ENCODE measurements at regions not wholly inside any gene's neighbourhood (a gene's known extent, or its start where the extent isn't known, plus 50 kb on each side); places are given as distances from the start of the nearest gene placed in this dataset.
A peak's percentile ranks its signal among the peaks of the same experiment; 100 is the strongest.

DNA sequence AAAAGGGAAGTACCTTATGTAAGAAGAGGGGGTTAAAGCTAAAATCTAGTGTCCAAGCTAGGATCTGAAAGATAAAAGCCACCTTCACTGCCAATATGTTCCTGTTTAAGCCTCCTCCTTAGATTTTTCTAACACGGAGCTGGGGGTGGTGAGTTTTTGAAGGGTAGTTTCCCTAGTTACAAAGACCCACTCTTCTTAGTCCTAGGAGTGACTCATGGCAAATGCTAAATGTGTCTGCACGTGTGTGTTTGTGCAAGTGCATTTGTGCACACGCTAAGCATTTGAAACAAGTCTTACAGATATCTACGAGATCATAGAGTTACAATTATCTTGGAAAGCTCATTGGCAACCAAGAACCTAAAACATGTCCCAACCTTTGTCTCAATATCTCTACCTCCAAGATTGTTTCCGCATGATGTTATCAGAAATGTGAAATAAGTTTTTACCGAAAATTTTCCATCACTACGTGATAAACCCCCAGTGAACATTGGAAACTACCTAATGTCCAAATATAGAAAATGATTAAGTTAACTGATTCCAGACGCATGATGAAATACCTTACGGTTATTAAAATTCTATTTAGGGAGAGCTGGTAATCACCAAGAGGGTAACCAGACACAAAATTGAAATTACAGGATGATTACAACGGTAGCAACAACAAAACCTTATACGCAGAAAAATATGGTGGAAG, 78.0 kb upstream of the HRH2 start:
- DNase-seq (ENCODE audit: low read depth), result no peak
- TF ChIP-seq, protein P1, sequence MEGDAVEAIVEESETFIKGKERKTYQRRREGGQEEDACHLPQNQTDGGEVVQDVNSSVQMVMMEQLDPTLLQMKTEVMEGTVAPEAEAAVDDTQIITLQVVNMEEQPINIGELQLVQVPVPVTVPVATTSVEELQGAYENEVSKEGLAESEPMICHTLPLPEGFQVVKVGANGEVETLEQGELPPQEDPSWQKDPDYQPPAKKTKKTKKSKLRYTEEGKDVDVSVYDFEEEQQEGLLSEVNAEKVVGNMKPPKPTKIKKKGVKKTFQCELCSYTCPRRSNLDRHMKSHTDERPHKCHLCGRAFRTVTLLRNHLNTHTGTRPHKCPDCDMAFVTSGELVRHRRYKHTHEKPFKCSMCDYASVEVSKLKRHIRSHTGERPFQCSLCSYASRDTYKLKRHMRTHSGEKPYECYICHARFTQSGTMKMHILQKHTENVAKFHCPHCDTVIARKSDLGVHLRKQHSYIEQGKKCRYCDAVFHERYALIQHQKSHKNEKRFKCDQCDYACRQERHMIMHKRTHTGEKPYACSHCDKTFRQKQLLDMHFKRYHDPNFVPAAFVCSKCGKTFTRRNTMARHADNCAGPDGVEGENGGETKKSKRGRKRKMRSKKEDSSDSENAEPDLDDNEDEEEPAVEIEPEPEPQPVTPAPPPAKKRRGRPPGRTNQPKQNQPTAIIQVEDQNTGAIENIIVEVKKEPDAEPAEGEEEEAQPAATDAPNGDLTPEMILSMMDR (conservative IDR thresholded peaks at IDR 0.05; ENCODE audit: low read depth, low read length), result no peak
- H3K4me3 ChIP-seq (ENCODE audit: low read depth, low read length), result no peak overlapping the region

DNA sequence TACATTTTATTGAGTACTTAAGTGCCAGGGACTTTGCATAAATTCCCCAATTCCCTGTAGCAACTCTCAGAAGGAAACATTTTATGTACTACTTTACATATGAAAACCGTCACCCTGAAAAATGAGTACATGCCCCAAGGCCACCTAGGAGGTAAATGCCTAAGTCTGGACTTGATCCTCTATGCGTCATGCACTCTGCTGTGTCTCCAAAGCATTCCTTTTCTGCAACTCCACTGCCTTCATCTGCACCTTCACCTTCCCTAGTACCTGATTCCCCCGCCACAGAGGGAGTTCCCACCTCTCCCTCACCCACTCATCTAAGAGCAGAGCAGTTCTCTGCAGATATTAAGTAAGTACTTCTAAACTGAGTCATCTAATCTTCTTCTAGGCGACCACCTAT, 75.2 kb upstream of the HRH2 start:
- TF ChIP-seq, protein P1 (conservative IDR thresholded peaks at IDR 0.05; ENCODE audit: low read depth, low read length), result no peak
- no peak overlapping the region for H3K4me3 ChIP-seq (ENCODE audit: low read depth, low read length)
- DNase-seq (ENCODE audit: low read depth), result no peak

DNA sequence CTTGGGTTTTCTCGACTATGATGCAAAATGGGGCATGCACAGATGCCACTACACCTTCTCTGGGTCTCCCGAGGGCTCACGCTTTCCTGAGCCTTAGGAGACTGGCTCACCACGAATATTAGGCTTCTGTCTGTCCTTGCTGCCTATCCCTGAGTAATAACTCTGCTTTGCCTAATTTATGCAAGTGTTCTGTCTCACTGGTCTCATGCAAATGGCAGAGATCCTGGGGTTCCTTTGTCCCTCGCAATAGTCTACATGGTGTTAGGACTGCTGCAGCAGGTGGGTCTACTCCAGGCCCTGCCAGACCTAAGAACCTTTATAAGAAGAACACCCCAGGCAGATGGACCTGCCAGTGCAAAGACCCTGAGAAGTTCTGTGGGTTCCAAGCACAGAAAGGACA, 72.3 kb upstream of the HRH2 start:
- no peak for DNase-seq (ENCODE audit: low read depth)
- H3K4me3 ChIP-seq (ENCODE audit: low read depth, low read length), result no peak overlapping the region
- TF ChIP-seq, protein P1 (conservative IDR thresholded peaks at IDR 0.05; ENCODE audit: low read depth, low read length), result no peak

DNA sequence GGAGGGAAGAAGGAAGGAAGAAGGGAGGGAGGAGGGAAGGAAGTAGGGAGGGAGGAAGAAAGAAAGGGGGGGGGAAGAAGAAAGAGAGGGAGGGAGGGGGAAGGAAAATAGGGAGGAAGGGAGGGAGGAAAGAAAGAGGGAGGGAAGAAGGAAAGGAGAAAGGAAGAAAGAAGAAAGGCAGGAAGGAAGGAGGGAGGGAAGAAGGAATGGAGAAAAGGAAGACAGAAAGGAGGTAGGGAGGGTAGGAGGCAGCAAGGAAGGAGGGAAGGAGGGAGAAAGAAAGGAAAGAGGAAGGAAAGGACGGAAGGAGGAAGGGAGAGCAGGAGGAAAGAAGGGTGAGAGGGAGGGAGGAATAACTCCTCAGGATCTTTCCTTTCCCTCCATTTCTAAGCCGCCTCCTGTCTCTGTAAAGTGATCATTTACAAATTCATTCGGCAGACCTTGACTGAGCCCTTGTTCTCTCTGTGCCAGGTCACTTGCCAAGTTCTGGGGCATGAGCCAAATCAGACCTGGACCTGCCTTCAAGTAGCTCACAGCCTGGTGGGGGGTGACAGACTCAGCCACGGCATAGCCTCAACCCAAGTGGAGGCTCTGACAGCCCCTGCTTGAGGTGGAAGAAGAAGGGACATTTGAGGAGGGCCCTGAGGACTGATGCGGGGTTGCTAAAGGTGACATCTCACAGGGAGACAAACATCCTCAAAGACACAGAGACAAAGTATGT, 69.0 kb upstream of the HRH2 start:
- H3K4me3 ChIP-seq (ENCODE audit: low read depth, low read length), result no peak overlapping the region
- TF ChIP-seq, protein P1 (conservative IDR thresholded peaks at IDR 0.05; ENCODE audit: low read depth, low read length), result no peak
- DNase-seq (ENCODE audit: low read depth), result no peak

DNA sequence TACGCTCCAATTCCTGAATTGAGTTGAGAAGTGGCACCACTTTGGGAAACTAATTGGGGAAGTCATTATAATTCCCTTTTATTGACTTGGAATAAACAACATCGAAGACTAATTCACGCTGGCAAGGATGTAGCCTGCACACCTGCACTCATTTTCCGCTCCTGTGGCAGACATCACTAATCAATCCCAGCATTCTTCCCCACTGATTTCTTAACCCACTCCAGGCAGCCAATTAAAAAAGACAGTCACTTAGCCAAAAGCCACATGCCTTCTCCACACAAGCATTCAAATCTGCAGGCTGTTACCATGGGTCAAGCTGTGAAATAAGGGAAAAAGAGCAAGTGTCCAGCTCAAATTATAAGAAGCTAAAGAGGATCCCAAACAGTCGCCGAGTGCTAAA, 68.2 kb upstream of the HRH2 start:
- TF ChIP-seq, protein P1 (conservative IDR thresholded peaks at IDR 0.05; ENCODE audit: low read depth, low read length), result no peak
- H3K4me3 ChIP-seq (ENCODE audit: low read depth, low read length), result no peak overlapping the region
- no peak for DNase-seq (ENCODE audit: low read depth)

DNA sequence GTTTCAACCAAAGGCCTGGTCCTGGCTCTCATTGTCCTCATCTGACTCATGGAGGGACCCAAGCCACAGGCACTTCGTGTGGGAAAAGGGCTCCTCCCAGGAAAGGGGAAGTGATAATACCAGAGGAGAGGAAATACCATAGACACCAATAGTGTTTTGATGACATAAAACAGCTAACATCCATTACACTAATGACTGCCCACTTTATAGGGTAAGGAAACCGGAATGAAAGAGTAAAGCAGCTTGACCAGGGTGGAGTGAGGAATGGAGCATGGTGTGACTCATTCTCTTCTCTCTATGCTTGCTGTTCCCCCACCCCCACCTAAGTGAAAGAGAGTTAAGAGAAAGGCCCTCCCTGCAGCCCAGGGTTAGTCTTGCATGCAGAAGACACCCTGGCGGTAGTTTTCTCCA, 67.4 kb upstream of the HRH2 start:
- TF ChIP-seq, protein P1 (conservative IDR thresholded peaks at IDR 0.05; ENCODE audit: low read depth, low read length), result no peak
- DNase-seq (ENCODE audit: low read depth), result peak; percentile 38
- H3K4me3 ChIP-seq (ENCODE audit: low read depth, low read length), result no peak overlapping the region

DNA sequence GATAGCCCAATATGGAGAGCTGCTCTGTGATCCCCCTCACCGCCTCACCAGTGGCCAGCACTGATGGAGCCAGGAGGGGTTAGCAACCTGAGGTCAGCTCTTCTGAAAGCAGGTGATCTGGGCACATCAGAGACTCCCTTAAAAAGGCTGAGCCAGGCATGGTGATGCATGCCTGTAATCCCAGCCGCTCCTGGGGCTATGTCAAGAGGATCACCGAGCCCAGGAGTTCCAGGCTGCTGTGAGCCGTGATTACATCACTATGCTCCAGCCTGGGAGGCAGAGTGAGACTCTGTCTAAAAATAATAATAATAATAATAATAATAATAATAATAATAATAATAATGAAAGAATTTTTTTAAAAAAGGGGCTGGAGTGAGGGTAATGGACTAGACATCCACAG, 66.6 kb upstream of the HRH2 start:
- no peak overlapping the region for H3K4me3 ChIP-seq (ENCODE audit: low read depth, low read length)
- no peak for DNase-seq (ENCODE audit: low read depth)
- TF ChIP-seq, protein P1 (conservative IDR thresholded peaks at IDR 0.05; ENCODE audit: low read depth, low read length), result no peak

Data from choroid plexus epithelial cell (primary cell).